ENCODE measurements at regions not wholly inside any gene's neighbourhood (a gene's known extent, or its start where the extent isn't known, plus 50 kb on each side); places are given as distances from the start of the nearest gene placed in this dataset.
A peak's percentile ranks its signal among the peaks of the same experiment; 100 is the strongest.

GRCh38 chr2:225282858-225283710, 116.4 kb upstream of the NYAP2 start:
- TF ChIP-seq TEAD4 (CRISPR knock-in tag; IDR thresholded peaks at IDR 0.05), result no peak
- peak; percentile 75 for TF ChIP-seq CTCF (IDR thresholded peaks at IDR 0.05)
- no peak for TF ChIP-seq NR2C2 (CRISPR knock-in tag; IDR thresholded peaks at IDR 0.05)
- no peak for TF ChIP-seq SP1 (CRISPR knock-in tag; conservative IDR thresholded peaks at IDR 0.05)
- no peak for TF ChIP-seq JAZF1 (CRISPR knock-in tag; IDR thresholded peaks at IDR 0.05)
- no peak for TF ChIP-seq MAX (CRISPR knock-in tag; IDR thresholded peaks at IDR 0.05)
- TF ChIP-seq STAT6 (CRISPR knock-in tag; conservative IDR thresholded peaks at IDR 0.05; ENCODE audit: low read depth), result no peak
- no peak for TF ChIP-seq FOXJ3 (CRISPR knock-in tag; IDR thresholded peaks at IDR 0.05; ENCODE audit: borderline replicate concordance)
- TF ChIP-seq NFE2L1 (CRISPR knock-in tag; IDR thresholded peaks at IDR 0.05), result no peak
- no peak for TF ChIP-seq NFYB (CRISPR knock-in tag; conservative IDR thresholded peaks at IDR 0.05; ENCODE audit: low read depth)
- TF ChIP-seq CREB1 (CRISPR knock-in tag; IDR thresholded peaks at IDR 0.05), result no peak
- no peak for TF ChIP-seq NR3C1 (CRISPR knock-in tag; conservative IDR thresholded peaks at IDR 0.05; ENCODE audit: low read depth)
- TF ChIP-seq ZBTB21 (CRISPR knock-in tag; IDR thresholded peaks at IDR 0.05; ENCODE audit: borderline replicate concordance), result no peak
- TF ChIP-seq E2F5 (CRISPR knock-in tag; IDR thresholded peaks at IDR 0.05), result no peak

Data from WTC11 (cell line).